Parathyroid adenoma (tissue), 2 donors: ENCODE measurements at regions not wholly inside any gene's neighbourhood (a gene's known extent, or its start where the extent isn't known, plus 50 kb on each side); places are given as distances from the start of the nearest gene placed in this dataset.

Experiments used
- H2AFZ ChIP-seq: fragments of 300-600 bp; sonication (generic); one replicate; pipeline ENCODE4 v1.7.0; 2017; ENCODE audit warnings: antibody characterized with exemption, mild to moderate bottlenecking
- H3K27ac ChIP-seq: fragments of 300-600 bp; sonication (generic); one replicate; pipeline ENCODE4 v1.7.0; 2017
- H3K27me3 ChIP-seq: fragments of 300-600 bp; sonication (generic); one replicate; pipeline ENCODE4 v1.7.0; 2017; ENCODE audit warnings: low read length; ENCODE audit not compliant: control insufficient read depth, insufficient read depth
- H3K36me3 ChIP-seq: fragments of 300-600 bp; sonication (generic); one replicate; pipeline ENCODE4 v1.7.0; 2017; ENCODE audit warnings: low read length; ENCODE audit not compliant: control insufficient read depth, insufficient read depth
- H3K4me1 ChIP-seq: fragments of 300-600 bp; sonication (generic); one replicate; pipeline ENCODE4 v1.7.0; 2017; ENCODE audit warnings: control low read depth
- H3K4me2 ChIP-seq: fragments of 300-600 bp; sonication (generic); one replicate; pipeline ENCODE4 v1.7.0; 2017; ENCODE audit warnings: low read length
- H3K4me3 ChIP-seq: fragments of 300-600 bp; sonication (generic); one replicate; pipeline ENCODE4 v1.7.0; 2017; ENCODE audit warnings: low read depth, low read length
- H3K79me2 ChIP-seq: fragments of 300-600 bp; sonication (generic); one replicate; pipeline ENCODE4 v1.7.0; 2017; ENCODE audit warnings: control low read depth
- H3K9ac ChIP-seq: fragments of 300-600 bp; sonication (generic); one replicate; pipeline ENCODE4 v1.7.0; 2017; ENCODE audit warnings: mild to moderate bottlenecking
- H3K9me3 ChIP-seq: fragments of 300-600 bp; sonication (generic); one replicate; pipeline ENCODE4 v1.7.0; 2017; ENCODE audit warnings: low read length; ENCODE audit not compliant: control insufficient read depth
- TF ChIP-seq, protein P1 (sequence below): fragments of 300-600 bp; sonication (generic); IDR thresholded peaks from one replicate; pipeline ENCODE4 v1.7.0; 2017; ENCODE audit warnings: antibody characterized with exemption, mild to moderate bottlenecking
- donor health status: primary hyperparathyroidism.

DNA sequence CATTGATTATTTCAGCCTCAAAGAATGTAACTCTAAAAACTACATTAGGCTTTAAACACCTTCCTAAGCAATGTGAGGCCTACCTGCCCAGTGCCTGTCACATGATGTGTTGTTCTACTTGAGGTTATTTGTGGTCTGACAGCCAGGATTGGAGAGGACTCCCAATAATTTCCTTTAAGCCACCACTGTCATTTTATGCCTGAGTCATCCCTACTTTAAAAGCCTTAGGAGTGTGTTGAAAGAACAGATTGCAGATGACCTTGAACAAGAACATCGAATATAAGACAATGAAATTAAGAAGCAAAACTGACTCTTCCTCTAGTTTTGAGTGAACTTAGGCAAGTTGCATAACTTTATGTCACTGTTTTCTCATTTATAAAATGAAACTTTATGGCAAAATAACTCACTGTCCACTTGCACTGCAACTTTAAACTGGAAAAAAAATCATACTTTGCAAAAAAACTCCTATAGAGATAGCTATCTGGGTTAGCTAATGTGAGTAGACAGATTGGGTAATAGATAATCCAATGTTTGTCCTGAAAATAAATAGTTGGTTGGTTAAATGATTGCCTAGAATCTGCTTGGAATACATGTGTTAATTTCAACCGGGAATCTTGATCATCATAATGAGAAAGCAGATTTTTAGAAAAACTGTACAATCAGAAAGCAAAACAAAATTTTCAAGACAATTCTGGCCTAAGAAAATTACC is 361.2 kb downstream of the SUCLA2 start:
- H2AFZ ChIP-seq, result no peak overlapping the region
- no peak overlapping the region for H3K27ac ChIP-seq
- no peaks in the 10 kb centered on the region for H3K4me1 ChIP-seq
- H3K36me3 ChIP-seq, result no peaks in the 10 kb centered on the region
- no peaks in the 10 kb centered on the region for H3K79me2 ChIP-seq
- no peaks in the 10 kb centered on the region for H3K9me3 ChIP-seq
- no peaks in the 10 kb centered on the region for H3K27me3 ChIP-seq
- H3K4me2 ChIP-seq, result no peak overlapping the region
- H3K9ac ChIP-seq, result no peak overlapping the region
- no peak overlapping the region for H3K4me3 ChIP-seq
- TF ChIP-seq, protein P1, sequence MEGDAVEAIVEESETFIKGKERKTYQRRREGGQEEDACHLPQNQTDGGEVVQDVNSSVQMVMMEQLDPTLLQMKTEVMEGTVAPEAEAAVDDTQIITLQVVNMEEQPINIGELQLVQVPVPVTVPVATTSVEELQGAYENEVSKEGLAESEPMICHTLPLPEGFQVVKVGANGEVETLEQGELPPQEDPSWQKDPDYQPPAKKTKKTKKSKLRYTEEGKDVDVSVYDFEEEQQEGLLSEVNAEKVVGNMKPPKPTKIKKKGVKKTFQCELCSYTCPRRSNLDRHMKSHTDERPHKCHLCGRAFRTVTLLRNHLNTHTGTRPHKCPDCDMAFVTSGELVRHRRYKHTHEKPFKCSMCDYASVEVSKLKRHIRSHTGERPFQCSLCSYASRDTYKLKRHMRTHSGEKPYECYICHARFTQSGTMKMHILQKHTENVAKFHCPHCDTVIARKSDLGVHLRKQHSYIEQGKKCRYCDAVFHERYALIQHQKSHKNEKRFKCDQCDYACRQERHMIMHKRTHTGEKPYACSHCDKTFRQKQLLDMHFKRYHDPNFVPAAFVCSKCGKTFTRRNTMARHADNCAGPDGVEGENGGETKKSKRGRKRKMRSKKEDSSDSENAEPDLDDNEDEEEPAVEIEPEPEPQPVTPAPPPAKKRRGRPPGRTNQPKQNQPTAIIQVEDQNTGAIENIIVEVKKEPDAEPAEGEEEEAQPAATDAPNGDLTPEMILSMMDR, result no peak

DNA sequence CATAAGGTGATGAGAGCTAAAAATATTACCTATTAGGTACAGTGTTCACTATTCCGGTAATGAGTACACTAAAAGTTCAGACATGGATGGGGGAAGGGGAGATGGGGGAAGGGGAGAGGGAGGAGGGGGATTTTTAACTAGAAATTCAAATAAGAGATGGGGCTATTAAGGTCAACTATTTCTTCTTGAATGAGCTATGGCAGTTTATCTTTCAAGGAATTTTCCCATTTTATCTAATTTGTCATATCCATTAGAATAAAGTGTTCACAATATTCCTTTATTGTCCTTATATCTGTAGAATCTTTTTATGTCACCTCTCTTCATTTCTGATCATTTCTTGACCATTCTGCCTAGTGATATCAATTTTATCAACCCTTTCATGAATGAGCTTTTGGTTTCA is 362.4 kb downstream of the SUCLA2 start:
- Histone ChIP-seq H3K9me3 (no peaks in the 10 kb centered on the region), H3K79me2 (no peaks in the 10 kb centered on the region), H3K27ac (no peak overlapping the region), H3K36me3 (no peaks in the 10 kb centered on the region), H3K27me3 (no peaks in the 10 kb centered on the region), H3K4me1 (no peaks in the 10 kb centered on the region), H3K4me2 (no peak overlapping the region), H3K4me3 (no peak overlapping the region), H2AFZ (no peak overlapping the region), H3K9ac (no peak overlapping the region)
- TF ChIP-seq, protein P1, result no peak

DNA sequence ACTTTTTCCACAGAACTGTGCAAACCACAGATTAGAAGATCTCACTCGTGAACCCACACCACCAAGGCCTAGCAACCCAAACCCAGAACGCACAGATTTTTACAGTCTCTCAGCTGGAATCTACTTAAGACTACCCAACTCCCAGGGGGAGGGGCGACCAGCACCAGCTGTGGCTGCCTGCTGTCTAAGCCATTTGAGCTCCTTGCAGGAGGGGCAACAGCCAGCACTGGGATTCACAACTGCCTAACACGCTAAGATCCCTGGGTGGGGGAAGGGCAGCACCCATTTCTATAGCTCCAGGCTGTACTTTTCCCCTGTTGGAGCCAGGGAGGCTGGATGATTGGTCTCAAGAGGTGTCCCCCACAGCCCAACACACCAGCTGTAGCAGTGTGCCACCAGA is 368.8 kb downstream of the SUCLA2 start:
- Histone ChIP-seq H3K9me3 (no peaks in the 10 kb centered on the region), H3K27ac (no peak overlapping the region), H3K9ac (no peak overlapping the region), H3K4me3 (no peak overlapping the region), H3K79me2 (no peaks in the 10 kb centered on the region), H3K27me3 (no peaks in the 10 kb centered on the region), H3K4me1 (no peaks in the 10 kb centered on the region), H2AFZ (no peak overlapping the region), H3K36me3 (no peaks in the 10 kb centered on the region), H3K4me2 (no peak overlapping the region)
- TF ChIP-seq, protein P1, result no peak

DNA sequence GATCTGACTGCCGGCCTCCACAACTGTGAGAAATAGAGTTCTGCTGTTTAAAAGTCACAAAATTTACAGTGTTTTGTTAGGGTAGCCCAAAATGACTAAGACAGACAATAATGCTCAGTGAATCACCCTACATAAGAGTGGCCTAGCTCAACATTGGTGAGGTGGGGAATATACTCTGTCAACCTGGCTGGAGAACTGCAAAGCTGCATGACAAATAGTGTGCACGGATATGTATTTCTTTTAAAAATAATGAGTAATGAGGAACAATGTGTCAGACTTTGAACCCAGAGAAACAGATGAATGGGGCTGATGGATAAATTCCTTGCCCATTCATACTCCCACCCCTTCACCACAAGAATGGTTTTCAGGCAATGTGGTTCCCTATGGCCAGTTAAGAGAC is 372.4 kb downstream of the SUCLA2 start:
- no peaks in the 10 kb centered on the region for H3K4me1 ChIP-seq
- H3K27me3 ChIP-seq, result no peaks in the 10 kb centered on the region
- TF ChIP-seq, protein P1, result no peak

DNA sequence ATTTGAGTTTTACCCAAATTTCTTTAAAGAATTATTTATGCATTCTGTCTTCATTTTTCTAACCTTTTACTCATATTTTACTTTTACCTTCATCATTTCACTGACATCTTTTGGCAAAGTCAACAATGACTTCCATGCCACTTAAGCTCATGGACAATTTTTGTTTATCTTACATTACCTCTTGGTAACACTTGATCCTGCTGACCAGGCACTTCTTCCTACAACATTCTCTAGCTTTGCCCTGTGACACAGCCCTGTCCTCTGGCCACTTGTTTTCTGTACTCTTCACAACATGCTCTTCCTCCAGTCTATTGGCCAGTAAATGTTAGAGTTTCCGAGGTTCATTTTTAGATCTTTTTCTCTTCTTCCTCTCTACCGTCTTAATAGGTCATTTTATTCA is 377.2 kb downstream of the SUCLA2 start:
- Histone ChIP-seq H3K9me3 (no peaks in the 10 kb centered on the region), H3K4me3 (no peak overlapping the region), H3K4me2 (no peak overlapping the region), H3K27me3 (no peaks in the 10 kb centered on the region), H3K27ac (no peak overlapping the region), H3K4me1 (no peaks in the 10 kb centered on the region), H3K36me3 (no peaks in the 10 kb centered on the region), H3K9ac (no peak overlapping the region), H2AFZ (no peak overlapping the region), H3K79me2 (no peaks in the 10 kb centered on the region)
- TF ChIP-seq, protein P1, result no peak

More for the DNA sequence above, 372.4 kb downstream of the SUCLA2 start:
- no peaks in the 10 kb centered on the region for H3K36me3 ChIP-seq
- no peak overlapping the region for H2AFZ ChIP-seq
- no peak overlapping the region for H3K9ac ChIP-seq
- no peaks in the 10 kb centered on the region for H3K9me3 ChIP-seq
- no peak overlapping the region for H3K27ac ChIP-seq
- H3K4me3 ChIP-seq, result no peak overlapping the region
- H3K79me2 ChIP-seq, result no peaks in the 10 kb centered on the region
- H3K4me2 ChIP-seq, result no peak overlapping the region
